Right lobe of liver (tissue), 4 donors: ENCODE measurements at regions not wholly inside any gene's neighbourhood (a gene's known extent, or its start where the extent isn't known, plus 50 kb on each side); places are given as distances from the start of the nearest gene placed in this dataset.

Experiments used
- POLR2A ChIP-seq: fragments of 450-650 bp; IDR thresholded peaks from one replicate; pipeline ENCODE4 v1.6.1; 2017; ENCODE audit warnings: antibody characterized with exemption, mild to moderate bottlenecking
- TF ChIP-seq, protein P1 (sequence below), 4 donors: fragments of 200-600 bp in 3 of 4; fragments of 450-650 bp in 1 of 4; IDR thresholded peaks; one replicate each; pipeline versions ENCODE4 v1.5.1 to v1.8.0; 2016 to 2022; ENCODE audit warnings: antibody characterized with exemption in 4 of 4, mild to moderate bottlenecking in 2 of 4
- donor health status: DM: no; HTN: no; CAD: no.
- donor health status: DM: no; HTN: no; CAD: no.
- donor health status: DM: no; HTN: yes; CAD: no.

DNA sequence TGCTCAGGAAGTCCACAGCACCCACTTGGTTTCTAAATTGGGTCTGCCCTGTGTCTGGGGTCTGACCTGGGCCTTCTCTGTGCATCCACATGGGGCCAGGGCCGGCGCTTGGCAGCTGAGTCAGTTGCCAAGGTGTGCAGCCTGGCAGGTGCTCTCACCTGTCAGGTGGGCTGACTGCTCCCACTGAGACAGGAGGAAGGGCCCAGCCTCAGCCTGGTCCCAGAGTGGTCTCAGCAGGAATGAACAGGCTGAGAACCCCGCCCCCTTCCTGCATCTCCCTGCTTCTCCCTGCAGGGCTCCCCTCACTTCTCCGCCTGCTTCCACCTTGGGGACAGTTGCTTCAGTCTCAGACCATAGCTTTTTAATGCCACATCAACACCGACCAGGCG is 60.5 kb downstream of the BARX1 start:
- TF ChIP-seq, protein P1, sequence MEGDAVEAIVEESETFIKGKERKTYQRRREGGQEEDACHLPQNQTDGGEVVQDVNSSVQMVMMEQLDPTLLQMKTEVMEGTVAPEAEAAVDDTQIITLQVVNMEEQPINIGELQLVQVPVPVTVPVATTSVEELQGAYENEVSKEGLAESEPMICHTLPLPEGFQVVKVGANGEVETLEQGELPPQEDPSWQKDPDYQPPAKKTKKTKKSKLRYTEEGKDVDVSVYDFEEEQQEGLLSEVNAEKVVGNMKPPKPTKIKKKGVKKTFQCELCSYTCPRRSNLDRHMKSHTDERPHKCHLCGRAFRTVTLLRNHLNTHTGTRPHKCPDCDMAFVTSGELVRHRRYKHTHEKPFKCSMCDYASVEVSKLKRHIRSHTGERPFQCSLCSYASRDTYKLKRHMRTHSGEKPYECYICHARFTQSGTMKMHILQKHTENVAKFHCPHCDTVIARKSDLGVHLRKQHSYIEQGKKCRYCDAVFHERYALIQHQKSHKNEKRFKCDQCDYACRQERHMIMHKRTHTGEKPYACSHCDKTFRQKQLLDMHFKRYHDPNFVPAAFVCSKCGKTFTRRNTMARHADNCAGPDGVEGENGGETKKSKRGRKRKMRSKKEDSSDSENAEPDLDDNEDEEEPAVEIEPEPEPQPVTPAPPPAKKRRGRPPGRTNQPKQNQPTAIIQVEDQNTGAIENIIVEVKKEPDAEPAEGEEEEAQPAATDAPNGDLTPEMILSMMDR (IDR thresholded peaks at IDR 0.05), result no peak
- no peak for TF ChIP-seq POLR2A
